GM18505 (cell line): ENCODE measurements at regions not wholly inside any gene's neighbourhood (a gene's known extent, or its start where the extent isn't known, plus 50 kb on each side); places are given as distances from the start of the nearest gene placed in this dataset.

Experiments
- ATAC-seq: cut with Tn5 transposase; IDR thresholded peaks from one replicate; pipeline ENCODE4 v1.9.1; 2021; ENCODE audit not compliant: unreplicated experiment
- POLR2A ChIP-seq: IDR thresholded peaks from 4 replicates; pipeline ENCODE4 v1.6.1; 2011; ENCODE audit warnings: borderline replicate concordance; ENCODE audit not compliant: insufficient read depth, insufficient read length; ENCODE audit errors: extremely low read depth

DNA sequence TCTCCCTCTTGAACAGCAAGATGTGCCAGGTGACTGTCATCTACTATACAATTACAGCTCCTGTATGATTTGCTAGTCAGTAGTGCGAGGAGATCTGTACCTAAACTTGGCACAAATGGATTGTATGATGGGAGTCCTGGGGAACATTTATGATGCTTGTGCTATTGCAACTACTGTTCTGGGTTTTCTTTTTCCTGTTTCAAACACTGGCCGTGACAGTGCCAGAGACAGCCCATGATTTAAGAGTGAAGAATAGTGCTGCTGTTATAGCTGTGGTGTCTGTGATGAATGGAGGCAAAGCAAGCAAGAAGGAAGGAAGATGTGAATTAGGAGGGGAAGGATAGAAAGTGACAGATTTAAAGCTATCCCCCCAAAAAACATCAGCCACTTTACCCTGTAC lies 1868.9 kb downstream of the PCDH7 start:
- no peak for TF ChIP-seq POLR2A

GRCh38 chr4:32589853-32590252 lies 1869.7 kb downstream of the PCDH7 start:
- ATAC-seq: no peak
- TF ChIP-seq POLR2A: no peak

More for the DNA sequence above, 1868.9 kb downstream of the PCDH7 start:
- no peak for ATAC-seq

- ATAC-seq: no peak
- TF ChIP-seq POLR2A: no peak
Measured at GRCh38 chr4:32597354-32597753, 1877.2 kb downstream of the PCDH7 start.

- TF ChIP-seq POLR2A: no peak
- ATAC-seq: no peak
Measured at GRCh38 chr4:32601848-32602247, 1881.7 kb downstream of the PCDH7 start.

GRCh38 chr4:32607978-32608377 lies 1887.8 kb downstream of the PCDH7 start:
- ATAC-seq: no peak
- TF ChIP-seq POLR2A: no peak

DNA sequence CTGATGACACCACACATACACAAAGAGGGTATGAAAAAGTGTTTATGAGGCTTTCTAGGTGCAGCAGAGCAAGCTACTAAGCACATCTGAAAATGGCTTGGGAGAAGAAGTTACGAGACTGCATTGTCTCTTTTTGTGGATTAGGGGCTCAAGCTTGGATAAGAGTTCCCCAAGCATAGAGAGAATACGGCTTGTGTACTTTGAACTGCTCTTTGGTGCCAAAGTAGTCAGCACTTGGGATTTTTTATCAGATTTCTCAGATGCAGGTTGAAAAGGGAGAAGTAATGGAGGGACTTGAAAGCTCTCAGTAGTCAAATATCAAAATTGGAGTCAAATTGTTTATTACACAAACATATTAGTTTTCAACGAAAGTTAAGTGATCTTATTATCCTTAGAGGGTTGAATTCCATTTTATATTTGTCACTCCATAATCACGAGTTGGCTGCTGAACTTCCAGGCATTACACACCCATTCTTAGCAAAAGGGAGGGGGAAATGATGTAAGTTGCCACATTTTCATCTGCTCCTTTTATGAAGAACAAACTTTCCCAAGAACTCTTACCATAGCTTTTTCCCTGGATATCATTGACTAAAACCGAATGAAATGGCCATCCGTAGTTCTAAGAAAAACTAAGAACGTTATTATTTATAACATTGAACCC lies 1904.9 kb downstream of the PCDH7 start:
- TF ChIP-seq POLR2A: no peak
- no peak for ATAC-seq

DNA sequence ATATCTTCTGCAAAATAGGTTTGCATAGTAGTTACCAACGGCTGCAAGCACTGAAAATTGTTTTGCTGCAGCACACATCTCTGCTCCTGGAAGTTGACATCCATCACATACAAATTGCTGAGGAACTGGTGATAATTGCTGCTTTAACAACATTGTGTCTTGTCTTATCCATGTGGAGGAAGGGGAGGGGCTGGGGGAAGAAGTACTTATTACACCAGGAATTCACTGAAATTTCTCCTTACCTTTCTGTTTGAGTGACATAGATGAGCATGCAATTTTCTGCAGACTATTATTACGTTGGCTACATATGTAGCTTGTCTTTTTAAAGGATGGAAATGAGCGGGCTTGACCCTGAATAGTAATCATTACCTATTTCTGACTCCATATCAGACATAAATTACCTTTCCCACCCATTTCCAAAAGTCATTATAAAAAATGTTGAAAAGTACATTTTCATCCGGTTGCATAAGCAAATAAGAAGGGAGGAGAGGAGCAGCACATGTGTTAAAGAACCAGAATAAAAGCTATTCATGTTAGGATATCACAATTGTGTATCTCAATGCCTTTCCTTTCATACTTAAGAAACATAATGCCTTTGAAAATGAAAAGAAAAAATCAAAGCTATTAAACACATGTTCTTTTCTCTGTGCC lies 1905.6 kb downstream of the PCDH7 start:
- no peak for TF ChIP-seq POLR2A
- ATAC-seq: no peak

- ATAC-seq: no peak
- no peak for TF ChIP-seq POLR2A
Measured at GRCh38 chr4:32631831-32632230, 1911.7 kb downstream of the PCDH7 start.

- no peak for TF ChIP-seq POLR2A
- no peak for ATAC-seq
Measured at GRCh38 chr4:32633421-32633820, 1913.3 kb downstream of the PCDH7 start.

GRCh38 chr4:32645653-32646052 lies 1925.5 kb downstream of the PCDH7 start:
- no peak for ATAC-seq
- no peak for TF ChIP-seq POLR2A

DNA sequence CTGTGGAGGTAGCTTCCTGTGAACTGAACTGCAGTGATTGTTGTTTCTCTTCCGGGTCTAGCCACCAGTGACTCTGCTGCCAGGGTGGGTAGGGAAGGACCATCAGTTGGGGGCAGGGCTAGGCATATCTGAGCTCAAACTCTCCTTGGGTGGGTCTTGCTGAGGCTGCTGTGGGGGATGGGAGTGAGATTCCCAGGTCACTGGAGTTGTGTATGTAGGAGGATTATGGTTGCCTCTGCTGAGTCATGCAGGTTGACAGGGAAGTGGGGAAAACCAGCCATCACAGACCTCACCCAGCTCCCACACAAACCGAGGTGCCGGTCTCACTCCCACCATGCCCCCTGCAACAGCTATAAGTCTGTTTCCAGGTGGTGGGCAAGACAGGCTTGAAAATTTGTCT lies 1937.8 kb downstream of the PCDH7 start:
- ATAC-seq: no peak
- TF ChIP-seq POLR2A: no peak

DNA sequence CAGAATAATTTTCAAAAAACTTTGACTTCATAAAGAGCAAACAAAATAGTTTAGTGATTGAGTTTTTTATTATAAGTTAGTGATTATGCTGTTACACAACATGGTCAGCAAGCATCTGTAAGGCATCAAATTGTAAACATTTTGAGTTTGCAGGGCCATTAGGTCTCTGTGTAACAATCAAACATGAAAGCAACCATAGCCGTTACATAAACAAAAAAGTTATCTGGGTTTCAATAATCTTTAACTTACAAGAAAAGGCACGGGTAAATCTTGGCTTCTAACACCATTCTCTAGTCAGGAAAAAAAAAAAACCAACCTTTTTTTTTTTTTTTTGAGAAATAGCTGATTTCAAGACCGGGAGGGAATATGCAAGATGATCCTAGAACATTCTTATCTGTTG lies 1941.1 kb downstream of the PCDH7 start:
- no peak for TF ChIP-seq POLR2A
- no peak for ATAC-seq

DNA sequence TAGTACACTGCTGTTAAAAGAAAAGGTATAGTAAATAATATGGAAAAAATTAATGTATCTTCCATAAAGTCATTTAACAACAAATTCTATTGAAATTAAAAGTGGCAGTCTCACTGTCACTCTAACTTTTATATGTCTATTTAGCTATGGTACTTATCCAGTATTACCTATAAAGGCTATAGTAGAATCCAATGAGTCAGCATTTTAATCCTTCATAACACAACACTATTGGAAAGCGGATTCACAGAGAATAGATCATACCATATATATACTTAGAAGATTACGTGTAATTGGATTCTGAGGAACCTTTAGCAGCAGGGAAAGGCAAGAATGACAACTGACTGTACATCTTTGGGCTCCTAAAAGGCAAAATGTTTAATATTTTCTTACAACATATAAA lies 1942.6 kb downstream of the PCDH7 start:
- no peak for ATAC-seq
- TF ChIP-seq POLR2A: no peak

GRCh38 chr4:32672359-32672758 lies 1952.2 kb downstream of the PCDH7 start:
- ATAC-seq: no peak
- no peak for TF ChIP-seq POLR2A

DNA sequence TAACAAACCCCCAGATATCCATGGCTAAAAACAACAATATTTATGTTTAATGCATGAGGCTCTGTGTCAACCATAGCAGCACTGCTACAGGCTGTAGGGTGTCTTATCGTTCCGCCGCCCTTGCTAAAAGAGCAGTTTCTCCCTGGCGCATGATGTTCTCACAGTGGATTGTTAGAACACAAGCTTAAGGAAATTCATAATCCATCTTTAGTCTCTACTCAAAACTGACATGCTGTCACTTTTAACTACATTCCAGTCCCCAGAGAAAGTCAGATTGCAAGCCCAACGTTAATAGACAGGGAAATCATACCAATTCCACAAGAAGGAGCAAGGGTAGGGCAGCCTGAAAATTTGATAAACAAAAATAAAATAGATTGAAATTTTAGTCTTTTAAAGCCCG lies 1960.8 kb downstream of the PCDH7 start:
- no peak for ATAC-seq
- no peak for TF ChIP-seq POLR2A

GRCh38 chr4:32684160-32684559 lies 1964.0 kb downstream of the PCDH7 start:
- ATAC-seq: no peak
- no peak for TF ChIP-seq POLR2A

DNA sequence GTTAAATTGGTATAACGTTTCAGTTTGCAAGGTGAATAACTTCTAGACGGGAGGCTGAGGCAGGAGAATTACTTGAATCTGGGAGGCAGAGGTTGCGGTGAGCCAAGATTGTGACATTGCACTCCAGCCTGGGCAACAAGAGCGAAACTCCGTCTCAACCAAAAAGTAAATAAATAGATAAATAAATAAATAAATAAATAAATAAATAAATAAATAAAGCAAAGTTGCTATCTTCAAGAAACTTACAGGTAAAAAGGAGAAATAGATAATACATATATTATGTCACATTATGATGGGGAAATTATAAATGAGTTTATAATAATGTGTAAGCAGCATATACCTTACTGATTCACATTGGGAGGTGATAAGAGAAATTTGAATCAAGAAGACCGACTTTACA lies 1966.0 kb downstream of the PCDH7 start:
- ATAC-seq: no peak
- TF ChIP-seq POLR2A: no peak
